Karpas-422 (cell line): ENCODE measurements at regions not wholly inside any gene's neighbourhood (a gene's known extent, or its start where the extent isn't known, plus 50 kb on each side); places are given as distances from the start of the nearest gene placed in this dataset.

ENCODE experiments used
- DNase-seq: peaks from one replicate; pipeline ENCODE4 v3.0.0-alpha.2; 2015
- H2AFZ ChIP-seq: fragments of 200-600 bp; sonication (generic); 2 replicates; pipeline ENCODE4 v1.6.1; 2014; ENCODE audit warnings: antibody characterized with exemption, low read length, mixed read lengths
- H3K27ac ChIP-seq: fragments of 200-600 bp; sonication (generic); 2 replicates; pipeline ENCODE4 v1.5.1; 2014; ENCODE audit warnings: mild to moderate bottlenecking, low read length, moderate library complexity
- H3K27me3 ChIP-seq: fragments of 200-600 bp; sonication (generic); 2 replicates; pipeline ENCODE4 v1.6.1; 2014; ENCODE audit warnings: low read length, mixed read lengths
- H3K36me3 ChIP-seq: fragments of 200-600 bp; sonication (generic); 2 replicates; pipeline ENCODE4 v1.6.1; 2014; ENCODE audit warnings: low read length, mixed read lengths; ENCODE audit not compliant: insufficient read depth
- H3K4me1 ChIP-seq: fragments of 200-600 bp; sonication (generic); 2 replicates; pipeline ENCODE4 v1.6.1; 2014; ENCODE audit warnings: mild to moderate bottlenecking, low read length, mixed read lengths
- H3K4me2 ChIP-seq: fragments of 200-600 bp; sonication (generic); 2 replicates; pipeline ENCODE4 v1.6.1; 2014; ENCODE audit warnings: low read length, low read depth, mild to moderate bottlenecking; ENCODE audit not compliant: poor library complexity, severe bottlenecking
- H3K4me3 ChIP-seq: fragments of 200-600 bp; sonication (generic); 2 replicates; pipeline ENCODE4 v1.5.1; 2014; ENCODE audit warnings: mild to moderate bottlenecking, antibody characterized with exemption, low read length, mixed read lengths
- H3K79me2 ChIP-seq: fragments of 200-600 bp; sonication (generic); 2 replicates; pipeline ENCODE4 v1.6.1; 2014; ENCODE audit warnings: mild to moderate bottlenecking, low read length, mixed read lengths
- H3K9ac ChIP-seq: fragments of 200-600 bp; sonication (generic); 2 replicates; pipeline ENCODE4 v1.6.0; 2014; ENCODE audit warnings: low read length
- H3K9me2 ChIP-seq: fragments of 200-600 bp; sonication (generic), shearing (Covaris generic); replicated peaks from 2 replicates; pipeline ENCODE4 v1.6.0; 2014; ENCODE audit warnings: mild to moderate bottlenecking, low read length, moderate library complexity; ENCODE audit not compliant: insufficient read depth
- H3K9me3 ChIP-seq: fragments of 300-700, 200-600 bp; sonication (generic); 2 replicates; pipeline ENCODE4 v1.6.1; 2014; ENCODE audit warnings: low read length, mixed read lengths
- H4K20me1 ChIP-seq: fragments of 200-600 bp; sonication (generic); 2 replicates; pipeline ENCODE4 v1.6.1; 2014; ENCODE audit warnings: mild to moderate bottlenecking, antibody characterized with exemption, low read length, low read depth; ENCODE audit not compliant: insufficient read depth

DNA sequence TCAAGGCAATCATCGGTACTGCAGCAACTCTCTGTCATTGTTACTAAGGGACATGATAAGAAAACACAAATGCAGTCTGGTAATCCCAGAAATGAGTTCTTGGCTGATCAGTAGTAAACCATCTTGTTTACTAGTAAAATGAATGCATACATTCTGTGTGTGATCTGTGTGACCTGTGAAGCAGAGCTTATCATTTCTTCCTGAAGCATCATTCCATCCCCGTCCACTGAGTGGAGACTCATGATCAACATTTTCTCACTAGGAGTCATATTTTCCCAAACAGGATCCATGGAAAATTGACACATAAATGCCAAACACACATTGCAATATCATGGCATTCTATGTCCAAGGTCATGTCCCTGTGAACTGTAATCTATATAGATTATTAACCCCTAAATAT lies 226.1 kb downstream of the ANKRD50 start:
- no peaks in the 10 kb centered on the region for H3K27me3 ChIP-seq
- H3K4me1 ChIP-seq: no peaks in the 10 kb centered on the region
- H3K4me3 ChIP-seq: no peak overlapping the region
- no peaks in the 10 kb centered on the region for H3K79me2 ChIP-seq
- no peak overlapping the region for H3K27ac ChIP-seq
- no peak overlapping the region for H3K9ac ChIP-seq
- H4K20me1 ChIP-seq: no peaks in the 10 kb centered on the region
- DNase-seq: no peak
- peaks cover 12% of the 10 kb centered on the region for H3K9me3 ChIP-seq
- H3K9me2 ChIP-seq: no peaks in the 10 kb centered on the region
- no peaks in the 10 kb centered on the region for H3K36me3 ChIP-seq
- no peak overlapping the region for H2AFZ ChIP-seq
- no peak overlapping the region for H3K4me2 ChIP-seq

- H3K9me2 ChIP-seq: no peaks in the 10 kb centered on the region
- DNase-seq: no peak
- H3K27ac ChIP-seq: no peak overlapping the region
- no peaks in the 10 kb centered on the region for H3K79me2 ChIP-seq
- H3K4me3 ChIP-seq: no peak overlapping the region
- no peaks in the 10 kb centered on the region for H3K27me3 ChIP-seq
- peaks cover 14% of the 10 kb centered on the region for H3K9me3 ChIP-seq
- H3K36me3 ChIP-seq: no peaks in the 10 kb centered on the region
- H2AFZ ChIP-seq: no peak overlapping the region
- no peak overlapping the region for H3K4me2 ChIP-seq
- no peaks in the 10 kb centered on the region for H3K4me1 ChIP-seq
- H4K20me1 ChIP-seq: no peaks in the 10 kb centered on the region
- H3K9ac ChIP-seq: no peak overlapping the region
These were observed 224.9 kb downstream of the ANKRD50 start for GRCh38 chr4:124487651-124488050.

- Histone ChIP-seq H3K4me2 (no peak overlapping the region), H3K27me3 (no peaks in the 10 kb centered on the region), H3K9me2 (no peaks in the 10 kb centered on the region), H4K20me1 (no peaks in the 10 kb centered on the region), H3K79me2 (no peaks in the 10 kb centered on the region), H3K36me3 (no peaks in the 10 kb centered on the region), H3K9me3 (peaks cover 10% of the 10 kb centered on the region), H3K27ac (no peak overlapping the region), H2AFZ (no peak overlapping the region), H3K9ac (no peak overlapping the region), H3K4me1 (no peaks in the 10 kb centered on the region), H3K4me3 (no peak overlapping the region)
- no peak for DNase-seq
These were observed 221.0 kb downstream of the ANKRD50 start for GRCh38 chr4:124491361-124492145.

- Histone ChIP-seq H3K27ac (no peak overlapping the region), H3K4me2 (no peak overlapping the region), H2AFZ (no peak overlapping the region), H3K9ac (no peak overlapping the region), H4K20me1 (no peaks in the 10 kb centered on the region), H3K79me2 (no peaks in the 10 kb centered on the region), H3K9me3 (no peaks in the 10 kb centered on the region; the same call in 1 of the 2 replicates), H3K4me1 (no peaks in the 10 kb centered on the region), H3K9me2 (no peaks in the 10 kb centered on the region), H3K4me3 (no peak overlapping the region), H3K36me3 (no peaks in the 10 kb centered on the region), H3K27me3 (no peaks in the 10 kb centered on the region)
- no peak for DNase-seq
These were observed 213.3 kb downstream of the ANKRD50 start for GRCh38 chr4:124499261-124499660.

GRCh38 chr4:124501576-124501975 lies 211.0 kb downstream of the ANKRD50 start:
- no peak overlapping the region for H2AFZ ChIP-seq
- no peak overlapping the region for H3K27ac ChIP-seq
- H3K9me3 ChIP-seq: peaks cover 5% of the 10 kb centered on the region; the same call in 1 of the 2 replicates
- H3K9ac ChIP-seq: no peak overlapping the region
- H3K4me1 ChIP-seq: no peaks in the 10 kb centered on the region
- H3K27me3 ChIP-seq: no peaks in the 10 kb centered on the region
- H3K4me3 ChIP-seq: no peak overlapping the region
- no peaks in the 10 kb centered on the region for H4K20me1 ChIP-seq
- H3K4me2 ChIP-seq: no peak overlapping the region
- H3K9me2 ChIP-seq: no peaks in the 10 kb centered on the region
- H3K79me2 ChIP-seq: no peaks in the 10 kb centered on the region
- DNase-seq: no peak
- no peaks in the 10 kb centered on the region for H3K36me3 ChIP-seq

- Histone ChIP-seq H3K4me2 (no peak overlapping the region), H3K36me3 (no peaks in the 10 kb centered on the region), H3K4me1 (no peaks in the 10 kb centered on the region), H2AFZ (no peak overlapping the region), H3K27ac (no peak overlapping the region), H3K9me3 (peaks cover 8% of the 10 kb centered on the region; the same call in 1 of the 2 replicates), H3K4me3 (no peak overlapping the region), H3K9ac (no peak overlapping the region), H3K27me3 (no peaks in the 10 kb centered on the region), H3K9me2 (no peaks in the 10 kb centered on the region), H3K79me2 (no peaks in the 10 kb centered on the region), H4K20me1 (no peaks in the 10 kb centered on the region)
- no peak for DNase-seq
These were observed 208.1 kb downstream of the ANKRD50 start for GRCh38 chr4:124504431-124504830.

DNA sequence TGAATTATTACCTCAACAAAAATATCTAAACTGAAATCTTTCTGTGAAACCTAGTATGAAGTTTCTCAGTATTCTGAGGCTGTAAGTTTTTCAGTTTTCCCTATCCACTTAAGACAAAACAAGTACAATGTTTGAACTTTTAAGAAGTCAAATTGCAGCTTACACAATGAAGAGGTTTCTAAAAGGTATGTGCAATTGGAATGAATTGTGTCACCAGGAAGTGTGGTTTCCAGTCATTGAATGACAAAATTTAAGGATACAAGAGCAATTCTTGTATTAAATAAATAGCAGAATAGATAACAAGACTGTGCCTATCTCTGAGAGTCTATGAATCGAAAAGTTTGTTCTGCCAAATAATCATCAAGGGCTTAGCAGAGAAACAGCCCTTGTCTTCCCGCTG lies 207.3 kb downstream of the ANKRD50 start:
- Histone ChIP-seq H2AFZ (no peak overlapping the region), H3K36me3 (no peaks in the 10 kb centered on the region), H3K4me2 (no peak overlapping the region), H3K4me3 (no peak overlapping the region), H3K27ac (no peak overlapping the region), H3K27me3 (no peaks in the 10 kb centered on the region), H3K9me3 (peaks cover 8% of the 10 kb centered on the region; the same call in 1 of the 2 replicates), H3K79me2 (no peaks in the 10 kb centered on the region), H4K20me1 (no peaks in the 10 kb centered on the region), H3K9ac (no peak overlapping the region), H3K4me1 (no peaks in the 10 kb centered on the region), H3K9me2 (no peaks in the 10 kb centered on the region)
- no peak for DNase-seq

GRCh38 chr4:124509151-124509550 lies 203.4 kb downstream of the ANKRD50 start:
- H3K4me2 ChIP-seq: no peak overlapping the region
- H3K4me1 ChIP-seq: no peaks in the 10 kb centered on the region
- H3K36me3 ChIP-seq: no peaks in the 10 kb centered on the region
- peaks cover 12% of the 10 kb centered on the region; the same call in 1 of the 2 replicates for H3K9me3 ChIP-seq
- H4K20me1 ChIP-seq: no peaks in the 10 kb centered on the region
- no peaks in the 10 kb centered on the region for H3K79me2 ChIP-seq
- H3K27ac ChIP-seq: no peak overlapping the region
- no peak overlapping the region for H2AFZ ChIP-seq
- DNase-seq: no peak
- no peak overlapping the region for H3K4me3 ChIP-seq
- H3K9me2 ChIP-seq: no peaks in the 10 kb centered on the region
- no peaks in the 10 kb centered on the region for H3K27me3 ChIP-seq
- H3K9ac ChIP-seq: no peak overlapping the region
